Right cardiac atrium (tissue), 5 donors: ENCODE measurements at regions not wholly inside any gene's neighbourhood (a gene's known extent, or its start where the extent isn't known, plus 50 kb on each side); places are given as distances from the start of the nearest gene placed in this dataset.

ENCODE experiments used
- ATAC-seq, 2 donors: fragments of 200-7000 bp; cut with Tn5 transposase; one replicate each; pipeline versions ENCODE4 v1.8.0 to v1.9.1; 2020; ENCODE audit warnings: moderate library complexity in 2 of 2, mild to moderate bottlenecking in 1 of 2
- DNase-seq, 3 donors: peaks; one replicate each; pipeline ENCODE4 v3.0.0-alpha.2; 2020
- H3K27ac ChIP-seq: one replicate; pipeline ENCODE4 v1.5.1; 2013; ENCODE audit warnings: mild to moderate bottlenecking, low read length, control low read depth, moderate library complexity
- H3K27me3 ChIP-seq: one replicate; pipeline ENCODE4 v1.6.1; 2013; ENCODE audit not compliant: control insufficient read depth, insufficient read depth
- H3K4me1 ChIP-seq: one replicate; pipeline ENCODE4 v1.6.1; 2013; ENCODE audit warnings: low read length; ENCODE audit not compliant: control insufficient read depth, insufficient read depth
- H3K4me3 ChIP-seq: one replicate; pipeline ENCODE4 v1.5.1; 2013; ENCODE audit warnings: low read length, control low read depth
- H3K9me3 ChIP-seq: one replicate; pipeline ENCODE4 v1.6.1; 2013; ENCODE audit warnings: low read length; ENCODE audit not compliant: control insufficient read depth
- WGBS: extraction: QIAGEN DNeasy Blood & Tissue Kit; methylation state at CpG from one replicate; pipeline ENCODE4 v1.1.7; 2013; 5-methylcytosine and 5-hydroxymethylcytosine counted together
- intact Hi-C, 4 donors: fragments of 100-400 bp; cut with DNase I; formaldehyde crosslinking; loops; one replicate each; pipeline versions ENCODE4 v1.11.0 to v1.14.0; 2022 to 2023
- donor health status: healthy with polysubstance abuse.
- donor health status: DM: no; HTN: yes; CAD: no.
- donor health status: DM: no; HTN: no; CAD: no.
- donor health status: DM: no; HTN: yes; CAD: no; lungs with severe emphysema.
- donor health status: DM: yes; HTN: yes; CAD: no.

- Histone ChIP-seq H3K27ac (no peak overlapping the region), H3K4me3 (no peak overlapping the region), H3K9me3 (no peaks in the 10 kb centered on the region), H3K4me1 (no peaks in the 10 kb centered on the region), H3K27me3 (no peaks in the 10 kb centered on the region)
- WGBS, result 90% methylated on average over 11 of the region's 11 CpGs
- ATAC-seq (no peak), DNase-seq (no peak)
- intact Hi-C loops, result no loop called here
These were observed 86.0 kb upstream of the ZNF618 start for GRCh38 chr9:113790093-113790492.

- Histone ChIP-seq H3K4me3 (no peak overlapping the region), H3K27ac (no peak overlapping the region), H3K9me3 (no peaks in the 10 kb centered on the region), H3K27me3 (no peaks in the 10 kb centered on the region), H3K4me1 (no peaks in the 10 kb centered on the region)
- intact Hi-C loops, result no loop called here
- ATAC-seq, result no peak
- WGBS, result 62% methylated on average over 9 of the region's 9 CpGs
- DNase-seq, result no peak
These were observed 82.6 kb upstream of the ZNF618 start for GRCh38 chr9:113793558-113793957.

GRCh38 chr9:113794721-113795120, 81.4 kb upstream of the ZNF618 start:
- Histone ChIP-seq H3K27ac (no peak overlapping the region), H3K4me3 (no peak overlapping the region), H3K4me1 (no peaks in the 10 kb centered on the region), H3K27me3 (no peaks in the 10 kb centered on the region), H3K9me3 (no peaks in the 10 kb centered on the region)
- ATAC-seq, result no peak
- intact Hi-C loops, result no loop called here
- no peak for DNase-seq
- 83% methylated on average over 6 of the region's 6 CpGs for WGBS

GRCh38 chr9:113795811-113796392, 80.2 kb upstream of the ZNF618 start:
- WGBS, result 78% methylated on average over 2 of the region's 2 CpGs
- ATAC-seq (no peak), DNase-seq (no peak)
- H3K4me3 ChIP-seq, result no peak overlapping the region
- no peak overlapping the region for H3K27ac ChIP-seq
- no peaks in the 10 kb centered on the region for H3K9me3 ChIP-seq
- H3K4me1 ChIP-seq, result no peaks in the 10 kb centered on the region
- no peaks in the 10 kb centered on the region for H3K27me3 ChIP-seq
- intact Hi-C loops, result no loop called here

GRCh38 chr9:113796646-113797426, 79.3 kb upstream of the ZNF618 start:
- Histone ChIP-seq H3K27ac (no peak overlapping the region), H3K9me3 (no peaks in the 10 kb centered on the region), H3K4me3 (no peak overlapping the region), H3K27me3 (no peaks in the 10 kb centered on the region), H3K4me1 (no peaks in the 10 kb centered on the region)
- intact Hi-C loops, result no loop called here
- DNase-seq (no peak), ATAC-seq (no peak)
- WGBS, result 88% methylated on average over 13 of the region's 13 CpGs

GRCh38 chr9:113798062-113799030, 77.8 kb upstream of the ZNF618 start:
- Histone ChIP-seq H3K27ac (no peak overlapping the region), H3K9me3 (no peaks in the 10 kb centered on the region), H3K4me1 (no peaks in the 10 kb centered on the region), H3K4me3 (no peak overlapping the region), H3K27me3 (no peaks in the 10 kb centered on the region)
- intact Hi-C loops, result no loop called here
- no peak for ATAC-seq
- 80% methylated on average over 13 of the region's 13 CpGs for WGBS
- no peak for DNase-seq

- no peak for ATAC-seq
- WGBS, result 96% methylated on average over 2 of the region's 2 CpGs
- intact Hi-C loops, result loop anchor here in 1 of 4 donors (10.0 kb wide), 1 partner anchor 495 kb away; no protein-coding TSS in a partner anchor
These were observed 75.8 kb upstream of the ZNF618 start for GRCh38 chr9:113800276-113800675.

GRCh38 chr9:113803811-113804589, 72.1 kb upstream of the ZNF618 start:
- ATAC-seq, result no peak
- H3K4me1 ChIP-seq, result no peaks in the 10 kb centered on the region
- no peaks in the 10 kb centered on the region for H3K9me3 ChIP-seq
- DNase-seq, result no peak
- no peak overlapping the region for H3K27ac ChIP-seq
- no peaks in the 10 kb centered on the region for H3K27me3 ChIP-seq
- H3K4me3 ChIP-seq, result no peak overlapping the region
- intact Hi-C loops, result loop anchor here in 1 of 4 donors (10.0 kb wide), 1 partner anchor 491 kb away; no protein-coding TSS in a partner anchor
- WGBS, result 68% methylated on average over 8 of the region's 8 CpGs

More at GRCh38 chr9:113800276-113800675, 75.8 kb upstream of the ZNF618 start:
- H3K9me3 ChIP-seq, result no peaks in the 10 kb centered on the region
- DNase-seq, result no peak
- H3K4me3 ChIP-seq, result no peak overlapping the region
- H3K4me1 ChIP-seq, result no peaks in the 10 kb centered on the region
- no peak overlapping the region for H3K27ac ChIP-seq
- H3K27me3 ChIP-seq, result no peaks in the 10 kb centered on the region

- WGBS, result 83% methylated on average over 9 of the region's 9 CpGs
These were observed 70.5 kb upstream of the ZNF618 start for GRCh38 chr9:113805486-113806132.

More at GRCh38 chr9:113805486-113806132, 70.5 kb upstream of the ZNF618 start:
- Histone ChIP-seq H3K27me3 (no peaks in the 10 kb centered on the region), H3K9me3 (no peaks in the 10 kb centered on the region), H3K4me3 (no peak overlapping the region), H3K4me1 (no peaks in the 10 kb centered on the region), H3K27ac (no peak overlapping the region)
- ATAC-seq, result no peak
- no peak for DNase-seq
- intact Hi-C loops, result loop anchor here (2.0 to 10.0 kb wide), 3 partner anchors 227 to 489 kb away; no protein-coding TSS in a partner anchor
